HUES6 (cell line): ENCODE measurements at regions not wholly inside any gene's neighbourhood (a gene's known extent, or its start where the extent isn't known, plus 50 kb on each side); places are given as distances from the start of the nearest gene placed in this dataset.
"Not testable (repeated sequence)": the region's sequence is repeated elsewhere in the genome, so short reads cannot be mapped to it uniquely, and the experiment has no call there.

Experiments
- H3K27ac ChIP-seq: 2 replicates; pipeline ENCODE4 v1.7.0; 2013; ENCODE audit warnings: low read depth, mild to moderate bottlenecking, low read length, inconsistent platforms
- H3K27me3 ChIP-seq: 2 replicates; pipeline ENCODE4 v1.6.1; 2013; ENCODE audit warnings: low read length; ENCODE audit not compliant: control insufficient read depth, insufficient read depth
- H3K36me3 ChIP-seq: 2 replicates; pipeline ENCODE4 v1.6.1; 2013; ENCODE audit warnings: low read length; ENCODE audit not compliant: control insufficient read depth, insufficient read depth
- H3K4me1 ChIP-seq: 2 replicates; pipeline ENCODE4 v1.6.1; 2013; ENCODE audit warnings: low read length; ENCODE audit not compliant: control insufficient read depth, insufficient read depth
- H3K4me3 ChIP-seq: 2 replicates; pipeline ENCODE4 v1.5.1; 2013; ENCODE audit warnings: low read depth, low read length
- H3K9ac ChIP-seq: one replicate; pipeline ENCODE4 v1.6.1; 2013; ENCODE audit warnings: mild to moderate bottlenecking, low read length
- H3K9me3 ChIP-seq: 2 replicates; pipeline ENCODE4 v1.6.1; 2013; ENCODE audit warnings: low read depth, low read length; ENCODE audit not compliant: control insufficient read depth, insufficient read depth

DNA sequence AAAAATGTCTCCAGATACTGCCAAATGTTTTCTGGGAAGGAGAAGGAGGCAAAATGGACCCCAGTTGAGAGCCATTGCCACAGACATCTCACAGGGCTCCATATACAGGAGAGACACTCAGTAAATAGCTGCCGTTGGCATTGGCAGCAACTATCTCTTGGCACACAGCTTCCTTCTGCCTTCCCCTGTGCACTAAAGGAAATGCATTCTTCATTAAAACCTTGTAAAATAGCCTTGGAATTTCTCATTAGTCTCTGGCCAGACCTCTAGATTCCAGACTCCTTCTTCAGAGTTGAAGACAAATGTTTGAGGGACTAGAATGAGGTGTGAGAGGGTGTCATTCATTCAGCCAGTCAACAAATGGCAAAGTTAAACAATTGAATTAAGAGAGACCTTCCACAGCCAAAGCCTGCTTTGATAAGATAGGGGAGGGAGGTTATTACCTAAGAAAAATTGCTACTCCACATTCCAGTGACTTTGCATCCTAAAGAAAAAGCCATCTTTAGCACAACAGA lies 223.9 kb upstream of the HS3ST3A1 start:
- Histone ChIP-seq H3K9ac (no peak overlapping the region), H3K9me3 (no peaks in the 10 kb centered on the region), H3K27ac (no peak overlapping the region), H3K4me1 (no peaks in the 10 kb centered on the region), H3K4me3 (no peak overlapping the region), H3K36me3 (no peaks in the 10 kb centered on the region), H3K27me3 (no peaks in the 10 kb centered on the region)

DNA sequence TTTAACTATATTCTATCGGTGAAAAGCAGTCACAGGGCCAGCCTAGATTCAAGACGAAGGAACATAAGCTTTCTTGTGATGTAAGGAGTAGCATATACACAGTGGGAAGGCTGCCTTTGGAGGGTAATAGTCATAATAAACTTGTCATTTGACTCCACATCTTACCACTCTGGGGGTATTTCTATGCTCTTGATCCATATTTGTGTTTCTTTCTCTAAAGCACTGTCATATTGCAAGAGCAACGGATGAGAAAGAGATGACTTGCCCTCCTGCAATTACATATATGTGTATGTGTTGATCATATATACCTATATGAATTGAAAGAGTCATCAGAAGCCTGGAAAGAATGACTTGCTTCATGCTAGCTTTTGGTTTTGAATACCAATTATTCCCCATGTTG lies 225.4 kb upstream of the HS3ST3A1 start:
- Histone ChIP-seq H3K4me3 (no peak overlapping the region), H3K4me1 (no peaks in the 10 kb centered on the region), H3K27ac (no peak overlapping the region), H3K9ac (no peak overlapping the region), H3K9me3 (no peaks in the 10 kb centered on the region), H3K27me3 (no peaks in the 10 kb centered on the region), H3K36me3 (no peaks in the 10 kb centered on the region)

DNA sequence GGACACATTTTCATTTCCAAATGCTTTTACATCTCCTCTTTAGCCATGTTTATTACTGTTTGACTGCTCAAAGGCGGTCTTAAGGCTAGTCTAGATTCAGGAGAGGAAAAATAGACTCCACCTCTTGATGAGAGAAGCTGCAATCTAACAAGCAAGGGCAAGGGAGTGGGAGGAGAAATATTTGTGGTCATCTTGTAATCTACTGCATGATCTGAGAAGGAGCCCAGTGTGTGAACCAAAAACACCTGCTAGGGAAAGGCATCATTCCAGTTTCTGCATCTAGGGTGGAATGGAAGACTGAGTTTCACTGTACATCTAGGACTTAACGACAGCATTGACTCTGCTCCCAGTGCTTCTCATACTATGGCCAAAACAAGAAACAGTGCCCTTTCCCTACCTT lies 232.2 kb upstream of the HS3ST3A1 start:
- Histone ChIP-seq H3K4me1 (no peaks in the 10 kb centered on the region), H3K4me3 (no peak overlapping the region), H3K9me3 (no peaks in the 10 kb centered on the region), H3K9ac (no peak overlapping the region), H3K36me3 (no peaks in the 10 kb centered on the region), H3K27me3 (no peaks in the 10 kb centered on the region), H3K27ac (no peak overlapping the region)

DNA sequence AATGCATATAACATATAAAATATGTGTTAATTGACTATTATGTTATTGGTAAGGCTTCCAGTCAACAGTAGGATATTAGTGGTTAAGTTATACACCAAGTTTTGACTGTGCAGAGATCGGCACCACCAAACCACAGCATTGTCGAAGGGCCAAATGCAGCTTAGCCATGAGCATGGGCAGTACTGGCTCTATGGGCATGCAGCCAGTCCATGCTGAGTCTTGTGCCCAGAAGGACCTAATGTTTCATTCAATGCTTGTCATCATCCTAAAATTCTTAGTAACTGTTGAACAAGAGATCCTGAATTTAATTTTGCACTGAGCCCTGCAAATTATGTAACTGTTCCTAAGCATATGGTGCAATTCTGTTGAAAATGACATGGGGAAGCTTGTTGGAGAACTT lies 233.4 kb upstream of the HS3ST3A1 start:
- no peak overlapping the region for H3K9ac ChIP-seq
- no peak overlapping the region for H3K27ac ChIP-seq
- H3K27me3 ChIP-seq: no peaks in the 10 kb centered on the region
- no peaks in the 10 kb centered on the region for H3K9me3 ChIP-seq
- H3K4me3 ChIP-seq: no peak overlapping the region
- H3K36me3 ChIP-seq: no peaks in the 10 kb centered on the region
- H3K4me1 ChIP-seq: no peaks in the 10 kb centered on the region

DNA sequence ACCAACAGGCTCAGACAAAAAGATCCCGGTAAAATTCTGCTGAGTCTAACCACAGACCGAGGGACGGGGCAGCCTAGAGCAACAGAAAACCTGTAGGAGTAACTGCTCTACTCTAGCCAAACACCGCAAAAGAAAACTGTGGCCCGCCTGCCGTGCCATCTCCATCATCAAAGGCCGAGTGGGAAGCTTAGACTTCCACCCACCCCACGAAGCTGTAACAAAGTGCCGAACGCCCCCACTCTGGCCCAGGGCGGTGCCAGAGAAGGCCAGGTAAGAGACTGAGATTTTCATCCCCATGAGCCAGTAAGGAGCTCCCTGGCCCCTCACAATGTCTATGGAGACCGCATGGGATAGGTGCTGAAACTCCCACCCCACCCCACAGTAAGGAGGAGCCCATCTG lies 231.9 kb upstream of the COX10 start:
- Histone ChIP-seq H3K4me3 (no peak overlapping the region), H3K36me3 (no peaks in the 10 kb centered on the region), H3K9me3 (no peaks in the 10 kb centered on the region), H3K9ac (no peak overlapping the region), H3K27ac (no peak overlapping the region), H3K4me1 (no peaks in the 10 kb centered on the region), H3K27me3 (no peaks in the 10 kb centered on the region)

DNA sequence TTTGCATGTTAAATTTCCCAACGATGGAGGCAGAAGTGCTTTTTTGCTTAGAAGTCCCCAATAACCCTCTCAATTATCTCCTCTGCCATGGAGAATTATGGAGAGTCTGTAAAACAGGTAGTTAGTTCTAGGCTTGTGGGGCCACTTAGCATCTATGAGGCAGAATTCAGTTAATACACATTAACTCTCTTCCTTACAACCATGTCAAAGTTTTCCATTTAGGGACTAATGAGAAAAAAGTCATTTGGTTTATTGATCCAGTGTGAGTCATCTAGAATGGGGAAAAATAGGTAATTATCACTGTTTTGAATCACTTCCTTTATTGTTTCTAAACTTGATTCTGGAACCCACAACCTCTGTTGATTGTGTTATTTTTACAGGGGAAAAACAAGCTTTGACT lies 229.1 kb upstream of the COX10 start:
- Histone ChIP-seq H3K4me1 (no peaks in the 10 kb centered on the region), H3K4me3 (no peak overlapping the region), H3K9me3 (no peaks in the 10 kb centered on the region), H3K27ac (no peak overlapping the region), H3K27me3 (no peaks in the 10 kb centered on the region), H3K9ac (no peak overlapping the region), H3K36me3 (no peaks in the 10 kb centered on the region)

DNA sequence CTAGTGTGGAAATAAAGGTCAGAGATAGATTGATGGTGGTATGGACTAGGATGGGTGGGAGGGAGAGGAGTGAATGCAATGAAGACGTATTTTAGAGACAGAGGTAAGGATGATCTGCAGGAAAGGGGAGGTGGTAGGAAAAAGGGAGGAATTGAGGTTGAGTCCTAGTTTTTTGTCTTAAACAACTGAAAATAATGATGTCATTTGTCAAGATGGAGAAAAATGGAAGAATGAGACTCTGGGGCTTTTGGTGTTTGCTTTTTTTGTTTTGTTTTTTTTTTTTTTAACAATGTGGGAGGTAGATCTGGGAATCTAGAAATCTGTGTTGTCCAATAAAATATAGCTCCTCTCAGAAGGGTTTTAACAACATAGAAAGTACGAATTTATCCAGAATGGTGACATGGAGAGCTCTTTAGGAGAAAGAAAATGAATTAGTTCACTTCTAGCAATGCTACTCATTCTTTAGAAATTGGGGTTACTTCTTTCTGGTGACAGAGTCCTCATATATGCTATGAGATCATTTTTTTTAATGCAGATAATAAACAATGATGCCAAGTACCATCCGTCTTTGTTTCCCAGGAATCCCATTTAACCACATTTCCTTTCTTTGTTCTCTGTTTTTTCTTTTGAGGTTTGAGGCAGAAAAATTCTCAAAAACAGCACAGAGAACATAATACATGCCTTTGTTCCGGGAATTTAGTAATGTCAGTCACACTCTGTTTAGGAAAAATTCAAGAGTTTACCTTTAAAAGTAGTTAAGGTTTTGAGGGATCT lies 225.3 kb upstream of the COX10 start:
- no peaks in the 10 kb centered on the region for H3K36me3 ChIP-seq
- no peak overlapping the region for H3K27ac ChIP-seq
- H3K9ac ChIP-seq: no peak overlapping the region
- peaks cover 6% of the 10 kb centered on the region; the same call in 1 of the 2 replicates for H3K9me3 ChIP-seq
- H3K4me3 ChIP-seq: no peak overlapping the region
- no peaks in the 10 kb centered on the region for H3K4me1 ChIP-seq
- no peaks in the 10 kb centered on the region for H3K27me3 ChIP-seq

DNA sequence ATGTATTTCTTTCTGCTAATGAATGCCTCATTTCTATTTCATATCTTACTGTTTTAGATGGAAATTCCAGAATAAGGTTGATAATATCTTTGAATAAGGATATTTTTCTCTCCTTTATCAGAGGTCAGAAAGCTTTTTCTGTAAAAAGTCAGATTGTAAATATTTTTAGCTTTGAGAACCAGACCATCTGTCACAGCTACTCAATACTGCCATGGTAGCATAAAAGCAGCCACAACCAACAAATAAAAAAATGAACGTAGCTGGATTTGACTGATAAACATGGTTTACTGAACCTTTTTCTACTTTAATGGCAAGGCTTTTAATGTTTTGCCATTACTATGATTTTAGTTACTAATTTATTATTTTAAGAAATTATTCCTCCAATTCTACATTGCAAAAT lies 217.4 kb upstream of the COX10 start:
- Histone ChIP-seq H3K9me3 (peaks cover 11% of the 10 kb centered on the region), H3K4me1 (no peaks in the 10 kb centered on the region), H3K9ac (no peak overlapping the region), H3K4me3 (no peak overlapping the region), H3K27me3 (no peaks in the 10 kb centered on the region), H3K27ac (no peak overlapping the region), H3K36me3 (no peaks in the 10 kb centered on the region)

DNA sequence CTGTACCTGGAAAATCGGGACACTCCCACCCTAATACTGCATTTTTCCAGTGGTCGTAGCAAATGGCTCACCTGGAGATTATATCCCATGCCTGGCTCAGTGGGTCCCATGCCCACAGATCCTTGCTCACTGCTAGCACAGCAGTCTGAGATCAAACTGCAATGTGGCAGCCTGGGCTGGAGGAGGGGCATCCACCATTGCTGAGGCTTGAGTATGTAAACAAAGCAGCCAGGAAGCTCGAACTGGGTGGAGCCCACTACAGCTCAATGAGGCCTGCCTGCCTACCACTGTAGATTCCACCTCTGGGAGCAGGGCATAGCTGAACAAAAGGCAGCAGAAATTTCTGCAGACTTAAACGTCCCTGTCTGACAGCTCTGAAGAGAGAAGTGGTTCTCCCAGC lies 213.6 kb upstream of the COX10 start:
- H3K4me3 ChIP-seq: not testable (repeated sequence)

DNA sequence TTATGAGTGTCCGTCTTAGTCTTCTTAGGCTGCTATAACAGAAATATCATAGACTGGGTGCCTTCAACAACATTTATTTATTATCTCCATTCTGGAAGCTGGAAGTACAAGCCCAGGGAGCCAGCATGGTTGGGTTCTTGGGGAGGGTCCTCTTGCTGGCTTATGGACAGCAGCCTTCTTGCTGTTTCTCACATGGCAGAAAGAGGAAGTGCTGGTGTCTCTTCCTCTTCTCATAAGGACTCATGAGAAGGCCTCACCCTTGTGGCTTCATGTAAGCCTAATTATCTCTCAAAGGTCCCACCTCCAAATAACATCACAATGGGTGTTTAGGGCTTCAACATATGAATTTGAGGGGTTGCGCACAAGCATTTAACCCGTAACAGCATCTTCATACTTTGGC lies 207.0 kb upstream of the COX10 start:
- Histone ChIP-seq H3K27ac (no peak overlapping the region), H3K27me3 (no peaks in the 10 kb centered on the region), H3K9me3 (no peaks in the 10 kb centered on the region), H3K4me3 (no peak overlapping the region), H3K36me3 (no peaks in the 10 kb centered on the region), H3K9ac (no peak overlapping the region), H3K4me1 (no peaks in the 10 kb centered on the region)

More for the DNA sequence above, 213.6 kb upstream of the COX10 start:
- not testable (repeated sequence) for H3K9ac ChIP-seq, H3K9me3 ChIP-seq, H3K36me3 ChIP-seq, H3K27me3 ChIP-seq, H3K27ac ChIP-seq, H3K4me1 ChIP-seq

DNA sequence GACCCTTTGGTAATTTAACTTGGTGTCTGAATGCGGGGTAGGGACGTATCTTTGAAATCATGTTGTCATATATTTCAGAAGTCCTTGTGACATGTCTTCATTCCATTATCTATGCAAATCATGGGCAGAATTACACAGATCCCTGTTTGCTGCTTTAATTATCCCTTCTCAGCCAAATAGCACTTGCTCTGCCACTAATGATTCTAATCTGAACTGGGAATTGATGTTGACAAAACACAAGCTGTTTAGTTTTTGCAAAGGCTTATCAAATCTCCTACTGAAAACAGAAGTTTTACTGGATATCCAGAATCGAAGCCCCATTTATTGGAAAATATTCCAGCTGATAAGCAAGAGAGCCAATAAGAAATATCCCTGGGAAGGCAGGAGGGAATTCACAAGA lies 205.9 kb upstream of the COX10 start:
- H3K4me1 ChIP-seq: no peaks in the 10 kb centered on the region
- peaks cover 3% of the 10 kb centered on the region; the same call in 1 of the 2 replicates for H3K9me3 ChIP-seq
- no peaks in the 10 kb centered on the region for H3K27me3 ChIP-seq
- H3K9ac ChIP-seq: no peak overlapping the region
- H3K27ac ChIP-seq: no peak overlapping the region
- H3K36me3 ChIP-seq: no peaks in the 10 kb centered on the region
- no peak overlapping the region for H3K4me3 ChIP-seq
